SK-N-SH treated with all-trans-retinoic acid at 6 μM for 48 hours (cell line): ENCODE measurements at regions not wholly inside any gene's neighbourhood (a gene's known extent, or its start where the extent isn't known, plus 50 kb on each side); places are given as distances from the start of the nearest gene placed in this dataset.

Source experiments
- ATAC-seq: fragments of 200-7000 bp; cut with Tn5 transposase; 3 replicates; pipeline ENCODE4 v1.9.1; 2020; ENCODE audit warnings: mild to moderate bottlenecking, moderate library complexity
- ARNTL ChIP-seq: fragments of 450-650 bp; formaldehyde crosslinking; IDR thresholded peaks from 2 replicates; pipeline ENCODE4 v1.5.0; 2020; ENCODE audit warnings: low read depth, mild to moderate bottlenecking, moderate library complexity, borderline replicate concordance
- BACH2 ChIP-seq: fragments of 250-450 bp; sonication (Bioruptor Pico); IDR thresholded peaks from 2 replicates; pipeline ENCODE4 v1.9.0; 2021; ENCODE audit warnings: mild to moderate bottlenecking, borderline replicate concordance
- CSDC2 ChIP-seq: fragments of 250-450 bp; sonication (Bioruptor Pico); IDR thresholded peaks from 2 replicates; pipeline ENCODE4 v1.5.0; 2020; ENCODE audit warnings: mild to moderate bottlenecking, moderate library complexity
- ESRRG ChIP-seq: fragments of 250-450 bp; sonication (Bioruptor Pico); IDR thresholded peaks from 2 replicates; pipeline ENCODE4 v1.6.1; 2021; ENCODE audit warnings: mild to moderate bottlenecking
- GLIS3 ChIP-seq: fragments of 250-450 bp; sonication (Bioruptor Pico); IDR thresholded peaks from 2 replicates; pipeline ENCODE4 v1.5.0; 2020; ENCODE audit warnings: mild to moderate bottlenecking, moderate library complexity
- ISL1 ChIP-seq: fragments of 250-450 bp; sonication (Bioruptor Pico); IDR thresholded peaks from 2 replicates; pipeline ENCODE4 v2.1.2; 2022; ENCODE audit warnings: mild to moderate bottlenecking, moderate library complexity
- OSR1 ChIP-seq: fragments of 250-450 bp; sonication (Bioruptor Pico); IDR thresholded peaks from 2 replicates; pipeline ENCODE4 v1.8.0; 2022; ENCODE audit warnings: moderate library complexity, mild to moderate bottlenecking, inconsistent platforms
- PPARA ChIP-seq: fragments of 250-450 bp; sonication (Bioruptor Pico); IDR thresholded peaks from 2 replicates; pipeline ENCODE4 v1.5.0; 2020; ENCODE audit warnings: mild to moderate bottlenecking, borderline replicate concordance
- SNAI2 ChIP-seq: fragments of 250-450 bp; sonication (Bioruptor Pico); IDR thresholded peaks from 2 replicates; pipeline ENCODE4 v1.5.0; 2020; ENCODE audit warnings: mild to moderate bottlenecking, moderate library complexity
- TCF4 ChIP-seq: fragments of 250-450 bp; sonication (Bioruptor Pico); IDR thresholded peaks from 2 replicates; pipeline ENCODE4 v1.8.0; 2021; ENCODE audit warnings: mild to moderate bottlenecking, moderate library complexity, borderline replicate concordance
- TOX ChIP-seq: fragments of 250-450 bp; sonication (Bioruptor Pico); IDR thresholded peaks from 2 replicates; pipeline ENCODE4 v1.8.0; 2021; ENCODE audit warnings: mild to moderate bottlenecking, moderate library complexity, borderline replicate concordance
- ZC3H10 ChIP-seq: fragments of 250-450 bp; sonication (Bioruptor Pico); IDR thresholded peaks from 2 replicates; pipeline ENCODE4 v1.5.1; 2021; ENCODE audit warnings: mild to moderate bottlenecking, moderate library complexity
- ZFP3 ChIP-seq: fragments of 250-450 bp; sonication (Bioruptor Pico); IDR thresholded peaks from 2 replicates; pipeline ENCODE4 v1.5.0; 2020; ENCODE audit warnings: mild to moderate bottlenecking, moderate library complexity
- ZFP30 ChIP-seq: fragments of 450-650 bp; formaldehyde crosslinking; IDR thresholded peaks from 2 replicates; pipeline ENCODE4 v1.5.0; 2022; ENCODE audit warnings: mild to moderate bottlenecking, moderate library complexity
- ZNF565 ChIP-seq: fragments of 450-650 bp; formaldehyde crosslinking; conservative IDR thresholded peaks from 2 replicates; pipeline ENCODE4 v1.5.0; 2020; ENCODE audit warnings: low read depth, mild to moderate bottlenecking, moderate library complexity
- ZNF70 ChIP-seq: fragments of 450-650 bp; formaldehyde crosslinking; IDR thresholded peaks from 2 replicates; pipeline ENCODE4 v1.5.0; 2020; ENCODE audit warnings: mild to moderate bottlenecking, moderate library complexity
- ZNF8 ChIP-seq: fragments of 450-650 bp; formaldehyde crosslinking; IDR thresholded peaks from 2 replicates; pipeline ENCODE4 v1.5.0; 2020; ENCODE audit warnings: mild to moderate bottlenecking, moderate library complexity
- TF ChIP-seq, protein P1 (sequence below): fragments of 250-450 bp; sonication (Bioruptor Pico); IDR thresholded peaks from 2 replicates; pipeline ENCODE4 v1.8.0; 2021; ENCODE audit warnings: low read depth, mild to moderate bottlenecking, moderate library complexity, borderline replicate concordance
- TF ChIP-seq, protein P2 (sequence below): fragments of 250-450 bp; sonication (Bioruptor Pico); IDR thresholded peaks from 2 replicates; pipeline ENCODE4 v1.8.0; 2020; ENCODE audit warnings: mild to moderate bottlenecking, moderate library complexity, borderline replicate concordance
- TF ChIP-seq, protein P3 (sequence below): fragments of 250-450 bp; sonication (Bioruptor Pico); IDR thresholded peaks from 2 replicates; pipeline ENCODE4 v1.5.0; 2020; ENCODE audit warnings: mild to moderate bottlenecking, moderate library complexity
- TF ChIP-seq, protein P4 (sequence below): fragments of 250-450 bp; sonication (Bioruptor Pico); IDR thresholded peaks from 2 replicates; pipeline ENCODE4 v1.5.1; 2020; ENCODE audit warnings: low read depth, mild to moderate bottlenecking, moderate library complexity

DNA sequence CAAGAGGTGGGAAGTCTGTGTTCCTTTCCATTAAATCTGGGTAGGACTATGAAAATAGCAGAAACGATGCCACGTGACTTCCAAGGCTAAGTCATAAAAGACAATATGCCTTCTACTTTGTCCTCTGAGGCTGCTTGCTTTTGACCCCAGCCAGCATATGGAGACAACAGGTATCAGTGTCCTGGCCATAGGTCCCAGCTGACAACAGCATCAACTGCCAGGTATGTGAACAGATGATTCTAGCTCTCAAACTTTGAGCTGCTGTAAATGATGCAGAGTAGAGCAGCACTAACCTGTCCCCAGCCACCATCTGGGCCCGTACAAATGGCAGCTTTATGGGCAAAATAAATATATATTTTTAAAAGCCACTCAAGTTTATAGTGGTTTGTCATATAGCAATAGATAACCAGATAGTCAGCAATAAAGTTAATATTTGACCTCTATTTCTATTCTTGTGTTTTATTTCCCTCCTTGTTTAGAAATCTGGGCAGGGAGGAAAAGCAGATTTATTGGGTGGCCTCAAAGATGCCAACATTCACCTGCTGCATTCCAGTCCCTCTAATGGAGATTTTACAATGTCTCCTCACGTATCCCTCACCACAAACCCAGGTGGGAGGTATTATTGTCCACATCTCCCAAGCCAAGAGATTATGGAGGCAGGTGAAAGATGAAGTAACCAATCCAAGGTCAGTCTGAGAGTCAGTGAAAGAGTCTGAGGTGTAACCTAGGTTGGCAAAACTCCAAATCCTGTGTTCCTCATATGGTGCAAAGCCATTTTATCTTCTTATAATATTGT lies 209.6 kb upstream of the LARGE1 start:
- ATAC-seq, result no peak
- TF ChIP-seq SNAI2 (CRISPR knock-in tag) (no peak), ESRRG (CRISPR knock-in tag) (no peak), ZNF8 (no peak), ZFP3 (no peak), OSR1 (no peak), ZNF70 (CRISPR knock-in tag) (no peak), CSDC2 (CRISPR knock-in tag) (no peak), ARNTL (CRISPR knock-in tag) (no peak), ZC3H10 (no peak), TOX (CRISPR knock-in tag) (no peak), PPARA (CRISPR knock-in tag) (no peak), ISL1 (no peak), ZFP30 (CRISPR knock-in tag) (no peak), TCF4 (CRISPR knock-in tag) (no peak)
- TF ChIP-seq, protein P1, sequence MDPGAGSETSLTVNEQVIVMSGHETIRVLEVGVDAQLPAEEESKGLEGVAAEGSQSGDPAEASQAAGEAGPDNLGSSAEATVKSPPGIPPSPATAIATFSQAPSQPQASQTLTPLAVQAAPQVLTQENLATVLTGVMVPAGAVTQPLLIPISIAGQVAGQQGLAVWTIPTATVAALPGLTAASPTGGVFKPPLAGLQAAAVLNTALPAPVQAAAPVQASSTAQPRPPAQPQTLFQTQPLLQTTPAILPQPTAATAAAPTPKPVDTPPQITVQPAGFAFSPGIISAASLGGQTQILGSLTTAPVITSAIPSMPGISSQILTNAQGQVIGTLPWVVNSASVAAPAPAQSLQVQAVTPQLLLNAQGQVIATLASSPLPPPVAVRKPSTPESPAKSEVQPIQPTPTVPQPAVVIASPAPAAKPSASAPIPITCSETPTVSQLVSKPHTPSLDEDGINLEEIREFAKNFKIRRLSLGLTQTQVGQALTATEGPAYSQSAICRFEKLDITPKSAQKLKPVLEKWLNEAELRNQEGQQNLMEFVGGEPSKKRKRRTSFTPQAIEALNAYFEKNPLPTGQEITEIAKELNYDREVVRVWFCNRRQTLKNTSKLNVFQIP (CRISPR knock-in tag), result no peak
- TF ChIP-seq, protein P2, sequence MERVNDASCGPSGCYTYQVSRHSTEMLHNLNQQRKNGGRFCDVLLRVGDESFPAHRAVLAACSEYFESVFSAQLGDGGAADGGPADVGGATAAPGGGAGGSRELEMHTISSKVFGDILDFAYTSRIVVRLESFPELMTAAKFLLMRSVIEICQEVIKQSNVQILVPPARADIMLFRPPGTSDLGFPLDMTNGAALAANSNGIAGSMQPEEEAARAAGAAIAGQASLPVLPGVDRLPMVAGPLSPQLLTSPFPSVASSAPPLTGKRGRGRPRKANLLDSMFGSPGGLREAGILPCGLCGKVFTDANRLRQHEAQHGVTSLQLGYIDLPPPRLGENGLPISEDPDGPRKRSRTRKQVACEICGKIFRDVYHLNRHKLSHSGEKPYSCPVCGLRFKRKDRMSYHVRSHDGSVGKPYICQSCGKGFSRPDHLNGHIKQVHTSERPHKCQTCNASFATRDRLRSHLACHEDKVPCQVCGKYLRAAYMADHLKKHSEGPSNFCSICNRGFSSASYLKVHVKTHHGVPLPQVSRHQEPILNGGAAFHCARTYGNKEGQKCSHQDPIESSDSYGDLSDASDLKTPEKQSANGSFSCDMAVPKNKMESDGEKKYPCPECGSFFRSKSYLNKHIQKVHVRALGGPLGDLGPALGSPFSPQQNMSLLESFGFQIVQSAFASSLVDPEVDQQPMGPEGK, result no peak
- TF ChIP-seq, protein P3, sequence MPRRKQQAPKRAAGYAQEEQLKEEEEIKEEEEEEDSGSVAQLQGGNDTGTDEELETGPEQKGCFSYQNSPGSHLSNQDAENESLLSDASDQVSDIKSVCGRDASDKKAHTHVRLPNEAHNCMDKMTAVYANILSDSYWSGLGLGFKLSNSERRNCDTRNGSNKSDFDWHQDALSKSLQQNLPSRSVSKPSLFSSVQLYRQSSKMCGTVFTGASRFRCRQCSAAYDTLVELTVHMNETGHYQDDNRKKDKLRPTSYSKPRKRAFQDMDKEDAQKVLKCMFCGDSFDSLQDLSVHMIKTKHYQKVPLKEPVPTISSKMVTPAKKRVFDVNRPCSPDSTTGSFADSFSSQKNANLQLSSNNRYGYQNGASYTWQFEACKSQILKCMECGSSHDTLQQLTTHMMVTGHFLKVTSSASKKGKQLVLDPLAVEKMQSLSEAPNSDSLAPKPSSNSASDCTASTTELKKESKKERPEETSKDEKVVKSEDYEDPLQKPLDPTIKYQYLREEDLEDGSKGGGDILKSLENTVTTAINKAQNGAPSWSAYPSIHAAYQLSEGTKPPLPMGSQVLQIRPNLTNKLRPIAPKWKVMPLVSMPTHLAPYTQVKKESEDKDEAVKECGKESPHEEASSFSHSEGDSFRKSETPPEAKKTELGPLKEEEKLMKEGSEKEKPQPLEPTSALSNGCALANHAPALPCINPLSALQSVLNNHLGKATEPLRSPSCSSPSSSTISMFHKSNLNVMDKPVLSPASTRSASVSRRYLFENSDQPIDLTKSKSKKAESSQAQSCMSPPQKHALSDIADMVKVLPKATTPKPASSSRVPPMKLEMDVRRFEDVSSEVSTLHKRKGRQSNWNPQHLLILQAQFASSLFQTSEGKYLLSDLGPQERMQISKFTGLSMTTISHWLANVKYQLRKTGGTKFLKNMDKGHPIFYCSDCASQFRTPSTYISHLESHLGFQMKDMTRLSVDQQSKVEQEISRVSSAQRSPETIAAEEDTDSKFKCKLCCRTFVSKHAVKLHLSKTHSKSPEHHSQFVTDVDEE (CRISPR knock-in tag), result no peak
- TF ChIP-seq, protein P4, sequence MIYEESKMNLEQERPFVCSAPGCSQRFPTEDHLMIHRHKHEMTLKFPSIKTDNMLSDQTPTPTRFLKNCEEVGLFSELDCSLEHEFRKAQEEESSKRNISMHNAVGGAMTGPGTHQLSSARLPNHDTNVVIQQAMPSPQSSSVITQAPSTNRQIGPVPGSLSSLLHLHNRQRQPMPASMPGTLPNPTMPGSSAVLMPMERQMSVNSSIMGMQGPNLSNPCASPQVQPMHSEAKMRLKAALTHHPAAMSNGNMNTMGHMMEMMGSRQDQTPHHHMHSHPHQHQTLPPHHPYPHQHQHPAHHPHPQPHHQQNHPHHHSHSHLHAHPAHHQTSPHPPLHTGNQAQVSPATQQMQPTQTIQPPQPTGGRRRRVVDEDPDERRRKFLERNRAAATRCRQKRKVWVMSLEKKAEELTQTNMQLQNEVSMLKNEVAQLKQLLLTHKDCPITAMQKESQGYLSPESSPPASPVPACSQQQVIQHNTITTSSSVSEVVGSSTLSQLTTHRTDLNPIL (CRISPR knock-in tag), result no peak
- TF ChIP-seq, all 23 proteins: peak for 0

DNA sequence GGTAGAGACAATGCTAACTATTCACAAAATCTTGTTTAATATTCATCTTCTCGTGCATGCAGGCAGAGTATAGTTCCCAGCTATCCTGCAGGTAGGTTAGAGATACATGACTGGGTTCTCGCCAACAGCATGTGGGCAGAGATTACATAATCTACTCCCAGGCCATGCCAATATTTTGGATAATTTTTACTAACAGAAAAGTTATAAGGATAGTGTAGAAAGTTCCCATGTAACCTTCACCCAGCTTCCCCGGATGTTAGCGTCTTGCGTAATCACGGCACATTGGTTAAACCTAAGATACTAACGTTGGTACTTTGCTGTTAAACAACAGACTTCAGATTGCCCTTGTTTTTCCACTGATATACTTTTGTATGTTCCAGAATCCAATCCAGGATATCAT lies 215.5 kb upstream of the LARGE1 start:
- TF ChIP-seq ISL1 (no peak), PPARA (CRISPR knock-in tag) (no peak), TOX (CRISPR knock-in tag) (no peak), ZNF565 (no peak), ZNF8 (no peak), GLIS3 (CRISPR knock-in tag) (no peak), SNAI2 (CRISPR knock-in tag) (no peak), ZNF70 (CRISPR knock-in tag) (no peak), TCF4 (CRISPR knock-in tag) (no peak), ZFP30 (CRISPR knock-in tag) (no peak), ZFP3 (no peak), CSDC2 (CRISPR knock-in tag) (no peak), ESRRG (CRISPR knock-in tag) (no peak), BACH2 (CRISPR knock-in tag) (no peak)
- TF ChIP-seq, protein P4 (CRISPR knock-in tag), result no peak
- TF ChIP-seq, protein P1 (CRISPR knock-in tag), result no peak
- TF ChIP-seq, all 23 proteins: peak for 0
- ATAC-seq, result no peak
